Psoas muscle (tissue), 7 donors: ENCODE measurements at regions not wholly inside any gene's neighbourhood (a gene's known extent, or its start where the extent isn't known, plus 50 kb on each side); places are given as distances from the start of the nearest gene placed in this dataset.

Experiments
- ATAC-seq, 4 donors: fragments of 200-7000 bp; cut with Tn5 transposase; one replicate each; pipeline ENCODE4 v1.9.1; 2020; ENCODE audit warnings: moderate library complexity in 3 of 4, mild to moderate bottlenecking in 2 of 4
- DNase-seq, 2 donors: peaks; one replicate each; pipeline ENCODE4 v3.0.0-alpha.2; 2020
- H3K27ac ChIP-seq: fragments of 200-600 bp; one replicate; pipeline ENCODE4 v1.8.0; 2022
- H3K27me3 ChIP-seq, 3 donors: fragments of 200-600 bp in 1 of 3; one replicate each; pipeline versions ENCODE4 v1.6.1 to v1.8.0; 2013 to 2022; ENCODE audit warnings: low read length in 2 of 3, mild to moderate bottlenecking in 2 of 3, moderate library complexity in 1 of 3; ENCODE audit not compliant: insufficient read depth in 3 of 3
- H3K36me3 ChIP-seq, 2 donors: fragments of 200-600 bp in 1 of 2; one replicate each; pipeline versions ENCODE4 v1.6.1 to v1.8.0; 2013 to 2022; ENCODE audit warnings: low read depth in 1 of 2, mild to moderate bottlenecking in 1 of 2, moderate library complexity in 1 of 2; ENCODE audit not compliant: insufficient read depth in 1 of 2
- H3K4me1 ChIP-seq: fragments of 200-600 bp; one replicate; pipeline ENCODE4 v1.8.0; 2022
- H3K4me3 ChIP-seq: fragments of 200-600 bp; one replicate; pipeline ENCODE4 v1.8.0; 2022; ENCODE audit warnings: mild to moderate bottlenecking
- H3K9me3 ChIP-seq: fragments of 200-600 bp; one replicate; pipeline ENCODE4 v1.8.0; 2022
- WGBS, 3 donors: extraction: QIAGEN DNeasy Blood & Tissue Kit; methylation state at CpG; one replicate each; pipeline versions ENCODE4 v1.1.6 to v1.1.7; 2013; 5-methylcytosine and 5-hydroxymethylcytosine counted together
- intact Hi-C, 2 donors: fragments of 100-400 bp; cut with DNase I; formaldehyde crosslinking; loops; one replicate each; pipeline versions ENCODE4 v1.11.0 to v1.14.2; 2022
- TF ChIP-seq, protein P1 (sequence below): fragments of 200-600 bp; IDR thresholded peaks from one replicate; pipeline ENCODE4 v1.8.0; 2022; ENCODE audit warnings: antibody characterized with exemption
- donor health status: healthy with polysubstance abuse.
- donor health status: DM: no; HTN: no; CAD: no; lungs with moderate emphysema.
- donor health status: Bipolar disorder and iron deficiency.
- donor health status: healthy.
- donor health status: DM: yes; HTN: yes; CAD: no.
- donor health status: DM: no; HTN: no; CAD: no.
- donor health status: DM: yes; HTN: yes; CAD: no.

DNA sequence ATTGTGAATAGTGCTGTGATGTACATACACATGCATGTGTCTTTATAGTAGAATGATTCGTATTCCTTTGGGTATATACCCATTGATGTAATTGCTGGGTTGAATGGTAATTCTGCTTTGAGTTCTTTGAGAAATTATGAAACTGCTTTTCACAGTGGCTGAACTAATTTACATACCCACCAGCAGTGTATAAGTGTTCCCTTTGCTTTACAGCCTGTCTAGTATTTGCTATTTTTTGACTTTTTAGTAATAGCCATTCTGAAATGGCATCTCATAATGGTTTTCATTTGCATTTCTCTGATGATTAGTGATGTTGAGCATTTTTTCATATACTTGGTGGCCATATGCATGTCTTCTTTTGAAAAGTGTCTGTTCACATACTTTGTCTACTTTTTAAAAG is 54.5 kb upstream of the FAM78B start:
- DNase-seq (no peak), ATAC-seq (no peak)
- peaks cover 3% of the 10 kb centered on the region for H3K9me3 ChIP-seq
- no peak overlapping the region for H3K4me3 ChIP-seq
- no peaks in the 10 kb centered on the region for H3K36me3 ChIP-seq
- no peaks in the 10 kb centered on the region for H3K4me1 ChIP-seq
- WGBS, 3 donors, result 73 to 88% (median 73%) methylated on average over 1 of the region's 1 CpG
- intact Hi-C loops, result no loop called here
- TF ChIP-seq, protein P1, sequence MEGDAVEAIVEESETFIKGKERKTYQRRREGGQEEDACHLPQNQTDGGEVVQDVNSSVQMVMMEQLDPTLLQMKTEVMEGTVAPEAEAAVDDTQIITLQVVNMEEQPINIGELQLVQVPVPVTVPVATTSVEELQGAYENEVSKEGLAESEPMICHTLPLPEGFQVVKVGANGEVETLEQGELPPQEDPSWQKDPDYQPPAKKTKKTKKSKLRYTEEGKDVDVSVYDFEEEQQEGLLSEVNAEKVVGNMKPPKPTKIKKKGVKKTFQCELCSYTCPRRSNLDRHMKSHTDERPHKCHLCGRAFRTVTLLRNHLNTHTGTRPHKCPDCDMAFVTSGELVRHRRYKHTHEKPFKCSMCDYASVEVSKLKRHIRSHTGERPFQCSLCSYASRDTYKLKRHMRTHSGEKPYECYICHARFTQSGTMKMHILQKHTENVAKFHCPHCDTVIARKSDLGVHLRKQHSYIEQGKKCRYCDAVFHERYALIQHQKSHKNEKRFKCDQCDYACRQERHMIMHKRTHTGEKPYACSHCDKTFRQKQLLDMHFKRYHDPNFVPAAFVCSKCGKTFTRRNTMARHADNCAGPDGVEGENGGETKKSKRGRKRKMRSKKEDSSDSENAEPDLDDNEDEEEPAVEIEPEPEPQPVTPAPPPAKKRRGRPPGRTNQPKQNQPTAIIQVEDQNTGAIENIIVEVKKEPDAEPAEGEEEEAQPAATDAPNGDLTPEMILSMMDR, result no peak
- H3K27ac ChIP-seq, result no peak overlapping the region
- H3K27me3 ChIP-seq, result no peaks in the 10 kb centered on the region

GRCh38 chr1:166233750-166234366 is 67.1 kb upstream of the FAM78B start:
- H3K4me1 ChIP-seq, result no peaks in the 10 kb centered on the region
- H3K4me3 ChIP-seq, result no peak overlapping the region
- no peaks in the 10 kb centered on the region for H3K36me3 ChIP-seq
- intact Hi-C loops, result no loop called here
- H3K27me3 ChIP-seq, result peaks cover 0 to 2% (median 0%) of the 10 kb centered on the region in 3 donors
- ATAC-seq, result no peak
- TF ChIP-seq, protein P1, result no peak
- no peak overlapping the region for H3K27ac ChIP-seq
- DNase-seq, result no peak
- WGBS, 3 donors, result 61 to 72% (median 71%) methylated on average over 6 of the region's 6 CpGs
- no peaks in the 10 kb centered on the region for H3K9me3 ChIP-seq

GRCh38 chr1:166235728-166236127 is 68.9 kb upstream of the FAM78B start:
- no peak for ATAC-seq
- H3K4me1 ChIP-seq, result no peaks in the 10 kb centered on the region
- no peaks in the 10 kb centered on the region for H3K9me3 ChIP-seq
- H3K27ac ChIP-seq, result no peak overlapping the region
- no peak for DNase-seq
- H3K36me3 ChIP-seq, result no peaks in the 10 kb centered on the region
- intact Hi-C loops, result no loop called here
- no peak overlapping the region for H3K4me3 ChIP-seq
- TF ChIP-seq, protein P1, result no peak
- 70 to 82% (median 76%) methylated on average over 2 of the region's 2 CpGs for WGBS, 3 donors
- H3K27me3 ChIP-seq, result peaks cover 0 to 2% (median 0%) of the 10 kb centered on the region in 3 donors

GRCh38 chr1:166237675-166238074 is 70.9 kb upstream of the FAM78B start:
- Histone ChIP-seq H3K9me3 (no peaks in the 10 kb centered on the region), H3K4me3 (no peak overlapping the region), H3K27me3 (no peaks in the 10 kb centered on the region), H3K4me1 (no peaks in the 10 kb centered on the region), H3K36me3 (no peaks in the 10 kb centered on the region), H3K27ac (no peak overlapping the region)
- DNase-seq (no peak), ATAC-seq (peak in 1 of 4 donors; percentile 46)
- WGBS, 3 donors, result 25 to 67% (median 45%) methylated on average over 1 of the region's 1 CpG
- TF ChIP-seq, protein P1, result no peak
- intact Hi-C loops, result no loop called here

GRCh38 chr1:166253076-166253779 is 86.4 kb upstream of the FAM78B start:
- Histone ChIP-seq H3K27me3 (no peaks in the 10 kb centered on the region), H3K9me3 (no peaks in the 10 kb centered on the region), H3K4me1 (no peaks in the 10 kb centered on the region), H3K36me3 (no peaks in the 10 kb centered on the region), H3K27ac (peak overlapping the region; percentile 36), H3K4me3 (no peak overlapping the region)
- DNase-seq (no peak), ATAC-seq (no peak)
- intact Hi-C loops, result no loop called here
- TF ChIP-seq, protein P1, result no peak
